ENCODE measurements at regions not wholly inside any gene's neighbourhood (a gene's known extent, or its start where the extent isn't known, plus 50 kb on each side); places are given as distances from the start of the nearest gene placed in this dataset.

- H3K4me3 ChIP-seq (ENCODE audit: low read depth, low read length): no peak overlapping the region
- TF ChIP-seq CTCF (conservative IDR thresholded peaks at IDR 0.05; ENCODE audit: low read depth, low read length): no peak
- no peak for DNase-seq (ENCODE audit: low read depth)
These were observed 1527.1 kb upstream of the PRR20A start for GRCh38 chr13:55613429-55614187.

- H3K4me3 ChIP-seq (ENCODE audit: low read depth, low read length): no peak overlapping the region
- TF ChIP-seq CTCF (conservative IDR thresholded peaks at IDR 0.05; ENCODE audit: low read depth, low read length): no peak
- DNase-seq (ENCODE audit: low read depth): no peak
These were observed 1525.6 kb upstream of the PRR20A start for GRCh38 chr13:55615081-55615480.

- no peak for DNase-seq (ENCODE audit: low read depth)
- no peak overlapping the region for H3K4me3 ChIP-seq (ENCODE audit: low read depth, low read length)
- no peak for TF ChIP-seq CTCF (conservative IDR thresholded peaks at IDR 0.05; ENCODE audit: low read depth, low read length)
These were observed 1523.5 kb upstream of the PRR20A start for GRCh38 chr13:55617241-55617640.

GRCh38 chr13:55627221-55627620 is 1513.5 kb upstream of the PRR20A start:
- DNase-seq (ENCODE audit: low read depth): no peak
- TF ChIP-seq CTCF (conservative IDR thresholded peaks at IDR 0.05; ENCODE audit: low read depth, low read length): no peak
- no peak overlapping the region for H3K4me3 ChIP-seq (ENCODE audit: low read depth, low read length)

GRCh38 chr13:55632402-55632801 is 1508.3 kb upstream of the PRR20A start:
- H3K4me3 ChIP-seq (ENCODE audit: low read depth, low read length): no peak overlapping the region
- no peak for TF ChIP-seq CTCF (conservative IDR thresholded peaks at IDR 0.05; ENCODE audit: low read depth, low read length)
- DNase-seq (ENCODE audit: low read depth): no peak

GRCh38 chr13:55649485-55649884 is 1491.2 kb upstream of the PRR20A start:
- H3K4me3 ChIP-seq (ENCODE audit: low read depth, low read length): no peak overlapping the region
- TF ChIP-seq CTCF (conservative IDR thresholded peaks at IDR 0.05; ENCODE audit: low read depth, low read length): no peak
- no peak for DNase-seq (ENCODE audit: low read depth)

- no peak for TF ChIP-seq CTCF (conservative IDR thresholded peaks at IDR 0.05; ENCODE audit: low read depth, low read length)
- no peak for DNase-seq (ENCODE audit: low read depth)
- H3K4me3 ChIP-seq (ENCODE audit: low read depth, low read length): no peak overlapping the region
These were observed 1488.1 kb upstream of the PRR20A start for GRCh38 chr13:55652657-55653056.

All from epithelial cell of proximal tubule (primary cell).